SK-N-SH (cell line): ENCODE measurements at regions not wholly inside any gene's neighbourhood (a gene's known extent, or its start where the extent isn't known, plus 50 kb on each side); places are given as distances from the start of the nearest gene placed in this dataset.

Experiments used
- CTCF ChIA-PET: fragments of 300-600, 350-600 bp; formaldehyde crosslinking; extraction: SDS; loops from one replicate; lab custom pipeline; 2021; lab: Yijun Ruan, JAX
- POLR2A ChIA-PET: fragments of 350-600 bp; sonication (Branson Sonifier 250); formaldehyde crosslinking; extraction: SDS; loops from one replicate; lab custom pipeline; 2020; ENCODE audit warnings: antibody characterized with exemption, inconsistent platforms; lab: Yijun Ruan, JAX
- DNase-seq: peaks from one replicate; pipeline ENCODE4 v3.0.0; 2012
- H2AFZ ChIP-seq: fragments of 200-600 bp; sonication (generic); 2 replicates; pipeline ENCODE4 v1.8.1; 2016; ENCODE audit warnings: antibody characterized with exemption, mild to moderate bottlenecking, low read depth
- H3F3A ChIP-seq: fragments of 200-600 bp; sonication (generic); replicated peaks from 2 replicates; pipeline ENCODE3; 2016; ENCODE audit warnings: antibody characterized with exemption, mild to moderate bottlenecking; ENCODE audit not compliant: insufficient read depth
- H3K27ac ChIP-seq, 2 experiments: fragments of 200-500 bp in 1 of 2; fragments of 200-600 bp in 1 of 2; sonication (Bioruptor generic) in 1 of 2; sonication (generic), shearing (Covaris generic) in 1 of 2; 2 replicates each; pipeline versions ENCODE4 v1.5.1 to v1.6.1; 2014 to 2016; ENCODE audit warnings: low read depth in 2 of 2, inconsistent platforms in 1 of 2, low read length in 1 of 2, mild to moderate bottlenecking in 1 of 2, mixed read lengths in 1 of 2
- H3K27me3 ChIP-seq: fragments of 200-600 bp; sonication (generic), shearing (Covaris generic); 2 replicates; pipeline ENCODE4 v1.6.1; 2016; ENCODE audit warnings: mixed run types; ENCODE audit not compliant: insufficient read depth
- H3K36me3 ChIP-seq, 2 experiments: fragments of 200-500 bp in 1 of 2; fragments of 200-600 bp in 1 of 2; sonication (Bioruptor generic) in 1 of 2; sonication (generic) in 1 of 2; replicated peaks in 1 of 2; 2 replicates each; pipeline versions ENCODE3 to v1.5.1; 2014 to 2016; ENCODE audit warnings: low read length in 1 of 2, mild to moderate bottlenecking in 1 of 2; ENCODE audit not compliant: insufficient read depth in 2 of 2, control insufficient read depth in 1 of 2
- H3K4me1 ChIP-seq, 2 experiments: fragments of 200-500 bp in 1 of 2; fragments of 200-600 bp in 1 of 2; sonication (Bioruptor generic) in 1 of 2; sonication (generic), shearing (Covaris generic) in 1 of 2; 2 replicates each; pipeline versions ENCODE4 v1.5.1 to v1.6.1; 2014 to 2016; ENCODE audit warnings: low read depth in 1 of 2, low read length in 1 of 2, mixed run types in 1 of 2; ENCODE audit not compliant: insufficient read depth in 2 of 2, control insufficient read depth in 1 of 2
- H3K4me2 ChIP-seq: fragments of 200-600 bp; sonication (generic), shearing (Covaris generic); 2 replicates; pipeline ENCODE4 v1.6.1; 2017; ENCODE audit warnings: mixed run types
- H3K4me3 ChIP-seq, 2 experiments: fragments of 200-500 bp in 1 of 2; fragments of 200-600 bp in 1 of 2; sonication (Bioruptor generic) in 1 of 2; sonication (generic), shearing (Covaris generic) in 1 of 2; 2 replicates each; pipeline versions ENCODE4 v1.5.1 to v1.8.1; 2014 to 2016; ENCODE audit warnings: low read depth in 2 of 2, inconsistent platforms in 1 of 2, low read length in 1 of 2, mild to moderate bottlenecking in 1 of 2, mixed read lengths in 1 of 2, moderate library complexity in 1 of 2
- H3K79me2 ChIP-seq: fragments of 200-600 bp; sonication (generic); 2 replicates; pipeline ENCODE4 v1.8.1; 2017; ENCODE audit warnings: mild to moderate bottlenecking; ENCODE audit not compliant: insufficient read depth
- H3K9ac ChIP-seq: fragments of 200-600 bp; sonication (generic); 2 replicates; pipeline ENCODE4 v1.6.1; 2017; ENCODE audit warnings: mixed run types
- H3K9me2 ChIP-seq: fragments of 200-600 bp; sonication (generic); 2 replicates; pipeline ENCODE4 v1.6.1; 2017; ENCODE audit warnings: mixed run types
- H3K9me3 ChIP-seq: fragments of 200-600 bp; sonication (generic); 2 replicates; pipeline ENCODE4 v1.6.1; 2017; ENCODE audit warnings: mixed run types, mild to moderate bottlenecking, moderate library complexity
- H4K20me1 ChIP-seq: fragments of 200-600 bp; sonication (generic); 2 replicates; pipeline ENCODE4 v1.6.1; 2017; ENCODE audit warnings: mild to moderate bottlenecking, mixed run types; ENCODE audit not compliant: insufficient read depth
- ELF1 ChIP-seq: IDR thresholded peaks from 2 replicates; pipeline ENCODE4 v1.4.0; 2012
- EP300 ChIP-seq, 2 experiments: IDR thresholded peaks; 2 replicates each; pipeline versions ENCODE4 v1.4.0 to v1.6.1; 2012; ENCODE audit warnings: borderline replicate concordance in 1 of 2, low read depth in 1 of 2, low read length in 1 of 2
- FOSL2 ChIP-seq: IDR thresholded peaks from 2 replicates; pipeline ENCODE4 v1.4.0; 2012; ENCODE audit warnings: low read depth, mild to moderate bottlenecking, moderate library complexity, borderline replicate concordance
- FOXJ3 ChIP-seq: sonication (generic); formaldehyde crosslinking; IDR thresholded peaks from 2 replicates; pipeline ENCODE4 v1.5.1; 2020; ENCODE audit warnings: mild to moderate bottlenecking, missing genetic modification reagents
- FOXM1 ChIP-seq: IDR thresholded peaks from 2 replicates; pipeline ENCODE4 v1.4.0; 2012; ENCODE audit warnings: low read depth, mild to moderate bottlenecking
- JUND ChIP-seq: IDR thresholded peaks from 2 replicates; pipeline ENCODE4 v1.4.0; 2012
- MXI1 ChIP-seq: IDR thresholded peaks from 2 replicates; pipeline ENCODE4 v1.6.1; 2012; ENCODE audit warnings: mild to moderate bottlenecking, low read depth, low read length, improper control_type of control experiment
- RCOR1 ChIP-seq: fragments of 150-350 bp; IDR thresholded peaks from 2 replicates; pipeline ENCODE4 v1.6.1; 2017; ENCODE audit warnings: antibody characterized with exemption, low read length
- RFX5 ChIP-seq: IDR thresholded peaks from 2 replicates; pipeline ENCODE4 v1.6.1; 2012; ENCODE audit warnings: mild to moderate bottlenecking, improper control_type of control experiment, low read length
- SMC3 ChIP-seq: IDR thresholded peaks from 2 replicates; pipeline ENCODE4 v1.6.1; 2012; ENCODE audit warnings: low read depth, low read length, improper control_type of control experiment
- TAF1 ChIP-seq: IDR thresholded peaks from 2 replicates; pipeline ENCODE4 v1.6.1; 2012; ENCODE audit warnings: low read depth, mild to moderate bottlenecking, low read length, moderate library complexity, borderline replicate concordance
- TEAD4 ChIP-seq: IDR thresholded peaks from 2 replicates; pipeline ENCODE4 v1.4.0; 2012; ENCODE audit warnings: mild to moderate bottlenecking, borderline replicate concordance; ENCODE audit not compliant: insufficient read depth
- WGBS: methylation state at CpG from one replicate; pipeline ENCODE4 v1.1.6; 2017; ENCODE audit warnings: low lambda C conversion rate; 5-methylcytosine and 5-hydroxymethylcytosine counted together
- TF ChIP-seq, protein P1 (sequence below): fragments of 200-600 bp; sonication (generic); IDR thresholded peaks from 2 replicates; pipeline ENCODE4 v1.6.1; 2017; ENCODE audit warnings: antibody characterized with exemption, mild to moderate bottlenecking, moderate library complexity

GRCh38 chr2:177010861-177011260 lies 201.7 kb upstream of the HNRNPA3 start:
- H4K20me1 ChIP-seq, result no peaks in the 10 kb centered on the region
- TF ChIP-seq FOSL2, result no peak
- no peak for TF ChIP-seq TEAD4
- no peak for TF ChIP-seq RFX5
- TF ChIP-seq MXI1, result no peak
- no peak for TF ChIP-seq FOXM1
- no peak for TF ChIP-seq FOXJ3
- TF ChIP-seq, protein P1, sequence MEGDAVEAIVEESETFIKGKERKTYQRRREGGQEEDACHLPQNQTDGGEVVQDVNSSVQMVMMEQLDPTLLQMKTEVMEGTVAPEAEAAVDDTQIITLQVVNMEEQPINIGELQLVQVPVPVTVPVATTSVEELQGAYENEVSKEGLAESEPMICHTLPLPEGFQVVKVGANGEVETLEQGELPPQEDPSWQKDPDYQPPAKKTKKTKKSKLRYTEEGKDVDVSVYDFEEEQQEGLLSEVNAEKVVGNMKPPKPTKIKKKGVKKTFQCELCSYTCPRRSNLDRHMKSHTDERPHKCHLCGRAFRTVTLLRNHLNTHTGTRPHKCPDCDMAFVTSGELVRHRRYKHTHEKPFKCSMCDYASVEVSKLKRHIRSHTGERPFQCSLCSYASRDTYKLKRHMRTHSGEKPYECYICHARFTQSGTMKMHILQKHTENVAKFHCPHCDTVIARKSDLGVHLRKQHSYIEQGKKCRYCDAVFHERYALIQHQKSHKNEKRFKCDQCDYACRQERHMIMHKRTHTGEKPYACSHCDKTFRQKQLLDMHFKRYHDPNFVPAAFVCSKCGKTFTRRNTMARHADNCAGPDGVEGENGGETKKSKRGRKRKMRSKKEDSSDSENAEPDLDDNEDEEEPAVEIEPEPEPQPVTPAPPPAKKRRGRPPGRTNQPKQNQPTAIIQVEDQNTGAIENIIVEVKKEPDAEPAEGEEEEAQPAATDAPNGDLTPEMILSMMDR, result no peak
- no peak for TF ChIP-seq SMC3
- TF ChIP-seq TAF1, result no peak
- TF ChIP-seq ELF1, result no peak
- TF ChIP-seq RCOR1, result no peak
- H3K27me3 ChIP-seq, result no peaks in the 10 kb centered on the region
- DNase-seq, result no peak
- no peak overlapping the region for H2AFZ ChIP-seq
- H3K79me2 ChIP-seq, result no peaks in the 10 kb centered on the region
- no peaks in the 10 kb centered on the region for H3K36me3 ChIP-seq
- ChIA-PET CTCF (no interaction called here), POLR2A (no interaction called here)
- H3K4me1 ChIP-seq, result peaks cover 0 to 6% of the 10 kb centered on the region in 2 experiments; a peak in 2 of 4 replicates
- H3F3A ChIP-seq, result no peaks in the 10 kb centered on the region
- no peak overlapping the region for H3K4me2 ChIP-seq
- H3K9me3 ChIP-seq, result no peaks in the 10 kb centered on the region
- H3K27ac ChIP-seq, result no peak overlapping the region
- no peak overlapping the region for H3K4me3 ChIP-seq
- WGBS, result 3% methylated on average over 1 of the region's 1 CpG
- no peaks in the 10 kb centered on the region for H3K9me2 ChIP-seq
- H3K9ac ChIP-seq, result no peak overlapping the region

GRCh38 chr2:177014946-177015345 lies 197.6 kb upstream of the HNRNPA3 start:
- peaks cover 0 to 8% of the 10 kb centered on the region in 2 experiments; a peak in 2 of 4 replicates for H3K4me1 ChIP-seq
- no peak overlapping the region for H3K9ac ChIP-seq
- H3K27me3 ChIP-seq, result no peaks in the 10 kb centered on the region
- H3K4me2 ChIP-seq, result no peak overlapping the region
- H2AFZ ChIP-seq, result no peak overlapping the region
- TF ChIP-seq EP300 (IDR thresholded peaks at IDR 0.05; ENCODE audit: borderline replicate concordance in 1 of 2, low read depth in 1 of 2, low read length in 1 of 2), result no peak
- no peak for TF ChIP-seq JUND
- H3K79me2 ChIP-seq, result no peaks in the 10 kb centered on the region
- no peaks in the 10 kb centered on the region for H3K36me3 ChIP-seq
- H3K4me3 ChIP-seq, result no peak overlapping the region
- no peaks in the 10 kb centered on the region for H3K9me2 ChIP-seq
- DNase-seq, result no peak
- ChIA-PET CTCF (interaction anchor here (0.6 to 1.0 kb wide), 3 partner anchors 8 to 531 kb away, joined by 3 read pairs; no protein-coding TSS in a partner anchor), POLR2A (no interaction called here)
- no peak overlapping the region; a peak in 1 of 4 replicates for H3K27ac ChIP-seq
- H3F3A ChIP-seq, result no peaks in the 10 kb centered on the region
- H3K9me3 ChIP-seq, result no peaks in the 10 kb centered on the region
- H4K20me1 ChIP-seq, result no peaks in the 10 kb centered on the region
